ENCODE measurements at regions not wholly inside any gene's neighbourhood (a gene's known extent, or its start where the extent isn't known, plus 50 kb on each side); places are given as distances from the start of the nearest gene placed in this dataset.

DNA sequence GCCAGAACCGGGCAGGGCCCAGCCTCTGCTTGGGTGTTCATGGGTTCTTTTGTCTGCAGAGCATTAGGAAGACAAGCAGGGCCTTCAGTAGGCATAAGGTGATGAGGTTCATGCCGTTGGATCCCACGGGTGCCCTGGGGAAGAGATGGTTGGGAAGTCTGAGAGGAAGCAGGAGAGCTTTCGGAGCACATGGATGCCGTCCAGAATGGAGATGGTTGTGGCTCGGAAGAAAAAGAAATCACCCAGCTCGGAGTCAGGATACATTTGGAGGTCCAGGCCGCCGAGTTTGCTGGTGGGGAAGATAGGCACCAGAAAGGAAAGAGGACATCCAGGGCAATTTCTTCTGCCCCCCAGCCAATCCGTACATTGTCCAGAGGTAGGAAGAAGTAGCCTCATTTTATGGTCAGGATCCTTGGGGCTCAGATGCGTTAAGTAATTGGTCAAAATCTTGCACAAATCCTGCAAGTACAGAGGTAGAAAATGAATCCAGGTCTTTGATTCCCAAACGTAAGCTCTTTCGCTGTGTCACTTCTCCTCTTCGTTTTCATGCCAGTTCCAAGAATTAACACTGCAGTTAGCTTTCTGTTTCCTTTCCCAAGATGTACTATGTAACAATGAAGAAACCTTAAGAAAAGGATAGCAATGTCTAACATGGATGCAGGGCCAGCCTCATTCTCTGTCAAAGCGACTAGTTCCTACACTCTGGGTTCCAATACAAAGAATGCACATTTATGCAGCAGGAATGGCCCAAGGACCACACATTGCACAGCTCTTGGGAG, 147.8 kb upstream of the KLF6 start:
- TF ChIP-seq CTCF (conservative IDR thresholded peaks at IDR 0.05; ENCODE audit: low read depth, low read length) (no peak), EZH2 (IDR thresholded peaks at IDR 0.05; ENCODE audit: low read length, unreplicated experiment) (no peak), EZH2phosphoT487 (IDR thresholded peaks at IDR 0.05; ENCODE audit: borderline replicate concordance, low read length) (no peak)

Data from PC-3 (cell line).